ENCODE measurements at regions not wholly inside any gene's neighbourhood (a gene's known extent, or its start where the extent isn't known, plus 50 kb on each side); places are given as distances from the start of the nearest gene placed in this dataset.

DNA sequence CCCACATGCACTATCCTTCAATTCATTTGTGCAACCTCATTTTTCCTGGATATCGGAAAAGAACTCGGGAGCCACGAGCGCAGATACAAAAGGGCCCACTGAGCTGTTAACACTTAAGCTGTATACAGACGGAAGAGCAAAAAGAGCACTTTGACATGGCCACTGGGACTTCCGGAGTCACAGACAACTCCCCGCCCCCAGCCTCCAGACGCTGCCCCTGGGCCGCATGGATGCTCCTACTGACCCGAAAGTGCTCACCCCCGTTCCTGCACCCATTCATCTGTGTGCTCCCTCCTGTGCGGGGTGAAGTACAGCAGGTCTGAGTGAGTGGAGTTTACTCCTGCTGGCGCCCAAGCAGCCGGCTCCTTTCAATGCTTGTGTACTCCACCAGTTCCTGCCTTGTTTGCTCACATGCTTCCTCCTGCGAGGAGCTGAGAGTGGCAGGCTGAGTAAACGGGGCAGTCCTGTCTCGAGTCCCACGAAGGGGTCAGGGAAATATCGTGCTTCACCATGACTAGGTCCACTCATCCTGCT, 901.0 kb upstream of the CTNND2 start:
- TF ChIP-seq BACH2 (CRISPR knock-in tag; IDR thresholded peaks at IDR 0.05; ENCODE audit: borderline replicate concordance): no peak
- no peak for TF ChIP-seq TCF4 (CRISPR knock-in tag; IDR thresholded peaks at IDR 0.05; ENCODE audit: borderline replicate concordance)
- TF ChIP-seq RARB (CRISPR knock-in tag; IDR thresholded peaks at IDR 0.05): no peak
- TF ChIP-seq ESRRG (CRISPR knock-in tag; IDR thresholded peaks at IDR 0.05): no peak
- TF ChIP-seq, protein P1, sequence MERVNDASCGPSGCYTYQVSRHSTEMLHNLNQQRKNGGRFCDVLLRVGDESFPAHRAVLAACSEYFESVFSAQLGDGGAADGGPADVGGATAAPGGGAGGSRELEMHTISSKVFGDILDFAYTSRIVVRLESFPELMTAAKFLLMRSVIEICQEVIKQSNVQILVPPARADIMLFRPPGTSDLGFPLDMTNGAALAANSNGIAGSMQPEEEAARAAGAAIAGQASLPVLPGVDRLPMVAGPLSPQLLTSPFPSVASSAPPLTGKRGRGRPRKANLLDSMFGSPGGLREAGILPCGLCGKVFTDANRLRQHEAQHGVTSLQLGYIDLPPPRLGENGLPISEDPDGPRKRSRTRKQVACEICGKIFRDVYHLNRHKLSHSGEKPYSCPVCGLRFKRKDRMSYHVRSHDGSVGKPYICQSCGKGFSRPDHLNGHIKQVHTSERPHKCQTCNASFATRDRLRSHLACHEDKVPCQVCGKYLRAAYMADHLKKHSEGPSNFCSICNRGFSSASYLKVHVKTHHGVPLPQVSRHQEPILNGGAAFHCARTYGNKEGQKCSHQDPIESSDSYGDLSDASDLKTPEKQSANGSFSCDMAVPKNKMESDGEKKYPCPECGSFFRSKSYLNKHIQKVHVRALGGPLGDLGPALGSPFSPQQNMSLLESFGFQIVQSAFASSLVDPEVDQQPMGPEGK (CRISPR knock-in tag; IDR thresholded peaks at IDR 0.05; ENCODE audit: borderline replicate concordance): no peak

All from SK-N-SH treated with all-trans-retinoic acid at 6 μM for 48 hours (cell line).